Peyer's patch (tissue), 4 donors: ENCODE measurements at regions not wholly inside any gene's neighbourhood (a gene's known extent, or its start where the extent isn't known, plus 50 kb on each side); places are given as distances from the start of the nearest gene placed in this dataset.

Experiments used
- DNase-seq, 3 donors: peaks; one replicate each; pipeline ENCODE4 v3.0.0-alpha.2; 2017 to 2019
- H3K27ac ChIP-seq, 4 donors: fragments of 200-600 bp; sonication (generic); one replicate each; pipeline ENCODE4 v1.5.1; 2016 to 2019
- H3K27me3 ChIP-seq, 2 donors: fragments of 200-600 bp; sonication (generic); one replicate each; pipeline ENCODE4 v1.5.1; 2019
- H3K36me3 ChIP-seq, 3 donors: fragments of 200-600 bp; sonication (generic); one replicate each; pipeline ENCODE4 v1.5.1; 2016 to 2019
- H3K4me1 ChIP-seq, 4 donors: fragments of 200-600 bp; sonication (generic); one replicate each; pipeline ENCODE4 v1.5.1; 2016 to 2019
- H3K4me3 ChIP-seq, 4 donors: fragments of 200-600 bp; sonication (generic); 1 replicate in 3 of 4; 2 replicates in 1 of 4; pipeline ENCODE4 v1.5.1; 2016 to 2019; ENCODE audit warnings: mild to moderate bottlenecking in 1 of 4
- H3K9me3 ChIP-seq, 4 donors: fragments of 200-600 bp; sonication (generic); one replicate each; pipeline ENCODE4 v1.5.1; 2016 to 2019; ENCODE audit warnings: mild to moderate bottlenecking in 1 of 4
- CTCF ChIP-seq, 6 experiments: fragments of 450-650 bp in 4 of 6; fragments of 200-600 bp in 2 of 6; sonication (generic) in 1 of 6; IDR thresholded peaks; one replicate each; pipeline ENCODE4 v1.5.1; 2017 to 2019; ENCODE audit warnings: antibody characterized with exemption in 6 of 6, mild to moderate bottlenecking in 3 of 6, moderate library complexity in 1 of 6
- POLR2A ChIP-seq, 2 donors: fragments of 450-650 bp; IDR thresholded peaks; one replicate each; pipeline ENCODE4 v1.5.1; 2017; ENCODE audit warnings: antibody characterized with exemption in 2 of 2, mild to moderate bottlenecking in 2 of 2, moderate library complexity in 2 of 2

GRCh38 chr21:31399591-31399990 is 55.5 kb upstream of the TIAM1 start:
- Histone ChIP-seq H3K27me3 (no peaks in the 10 kb centered on the region), H3K9me3 (no peaks in the 10 kb centered on the region), H3K27ac (no peak overlapping the region), H3K36me3 (no peaks in the 10 kb centered on the region), H3K4me1 (peaks cover 0 to 6% (median 0%) of the 10 kb centered on the region in 4 donors), H3K4me3 (no peak overlapping the region)
- TF ChIP-seq POLR2A (IDR thresholded peaks at IDR 0.05) (no peak), CTCF (IDR thresholded peaks at IDR 0.05) (no peak)
- no peak for DNase-seq

GRCh38 chr21:31398574-31398973 is 54.5 kb upstream of the TIAM1 start:
- no peak for DNase-seq
- no peaks in the 10 kb centered on the region for H3K9me3 ChIP-seq
- H3K4me3 ChIP-seq: no peak overlapping the region
- no peak overlapping the region for H3K27ac ChIP-seq
- H3K27me3 ChIP-seq: no peaks in the 10 kb centered on the region
- no peak for TF ChIP-seq POLR2A (IDR thresholded peaks at IDR 0.05)
- peaks cover 0 to 6% (median 0%) of the 10 kb centered on the region in 4 donors for H3K4me1 ChIP-seq
- H3K36me3 ChIP-seq: no peaks in the 10 kb centered on the region

DNA sequence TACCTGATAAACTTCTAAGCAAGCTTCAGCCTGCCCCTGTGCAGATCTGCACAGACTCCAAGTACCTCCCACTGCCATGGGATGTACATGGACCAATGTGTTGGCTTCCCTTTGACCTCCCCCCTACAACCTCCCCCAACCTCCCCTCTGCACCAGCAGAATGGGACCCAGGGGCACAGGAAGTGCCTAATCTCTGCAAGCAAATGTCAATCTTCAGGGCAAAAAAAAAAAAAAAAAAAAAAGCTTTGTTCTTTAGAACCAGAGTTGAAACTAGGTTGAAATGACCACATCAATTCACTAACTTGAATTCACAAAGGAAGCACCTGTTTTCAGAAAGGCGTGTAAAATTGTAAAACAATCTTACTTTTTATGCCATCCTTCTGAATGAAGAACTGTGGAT is 53.9 kb upstream of the TIAM1 start:
- H3K27ac ChIP-seq: no peak overlapping the region
- H3K4me3 ChIP-seq: no peak overlapping the region
- no peak for DNase-seq
- H3K4me1 ChIP-seq: peaks cover 0 to 6% (median 0%) of the 10 kb centered on the region in 4 donors
- no peaks in the 10 kb centered on the region for H3K27me3 ChIP-seq
- no peaks in the 10 kb centered on the region for H3K36me3 ChIP-seq
- H3K9me3 ChIP-seq: no peaks in the 10 kb centered on the region
- TF ChIP-seq CTCF (IDR thresholded peaks at IDR 0.05) (no peak), POLR2A (IDR thresholded peaks at IDR 0.05) (no peak)

DNA sequence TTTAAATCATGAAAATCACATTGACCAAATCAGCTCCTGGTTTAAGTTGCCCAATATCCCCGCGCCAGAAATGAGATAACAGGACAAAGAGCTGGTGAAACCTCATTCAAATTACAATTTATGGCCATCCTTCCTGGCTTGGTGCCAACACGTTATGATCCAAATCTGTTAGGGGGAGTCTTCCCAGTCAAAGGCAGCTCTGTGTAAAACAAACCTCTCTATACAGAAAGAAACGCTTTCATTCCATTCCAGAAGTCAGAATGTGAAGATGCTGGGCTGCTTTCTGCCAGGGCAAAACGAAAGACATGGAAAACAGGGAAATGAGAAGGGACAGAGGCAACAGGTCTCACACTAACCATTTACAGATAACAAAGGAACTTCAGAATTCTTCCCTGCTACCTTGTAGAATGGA is 53.5 kb upstream of the TIAM1 start:
- DNase-seq: no peak
- no peak overlapping the region for H3K27ac ChIP-seq

GRCh38 chr21:31397030-31397429 is 53.0 kb upstream of the TIAM1 start:
- Histone ChIP-seq H3K27me3 (no peaks in the 10 kb centered on the region), H3K36me3 (no peaks in the 10 kb centered on the region), H3K4me1 (peaks cover 0 to 6% (median 0%) of the 10 kb centered on the region in 4 donors), H3K9me3 (no peaks in the 10 kb centered on the region), H3K27ac (no peak overlapping the region), H3K4me3 (no peak overlapping the region)
- no peak for DNase-seq
- TF ChIP-seq POLR2A (IDR thresholded peaks at IDR 0.05): no peak

More for the DNA sequence above, 53.5 kb upstream of the TIAM1 start:
- Histone ChIP-seq H3K27me3 (no peaks in the 10 kb centered on the region), H3K4me3 (no peak overlapping the region), H3K36me3 (no peaks in the 10 kb centered on the region), H3K9me3 (no peaks in the 10 kb centered on the region), H3K4me1 (peaks cover 0 to 6% (median 0%) of the 10 kb centered on the region in 4 donors)
- no peak for TF ChIP-seq POLR2A (IDR thresholded peaks at IDR 0.05)
- TF ChIP-seq CTCF (IDR thresholded peaks at IDR 0.05): no peak

GRCh38 chr21:31396399-31396798 is 52.3 kb upstream of the TIAM1 start:
- no peak for TF ChIP-seq CTCF (IDR thresholded peaks at IDR 0.05)
- no peak for TF ChIP-seq POLR2A (IDR thresholded peaks at IDR 0.05)
- Histone ChIP-seq H3K27me3 (no peaks in the 10 kb centered on the region), H3K36me3 (no peaks in the 10 kb centered on the region), H3K4me1 (peaks cover 0 to 6% (median 0%) of the 10 kb centered on the region in 4 donors), H3K27ac (no peak overlapping the region), H3K9me3 (no peaks in the 10 kb centered on the region), H3K4me3 (no peak overlapping the region)
- no peak for DNase-seq

DNA sequence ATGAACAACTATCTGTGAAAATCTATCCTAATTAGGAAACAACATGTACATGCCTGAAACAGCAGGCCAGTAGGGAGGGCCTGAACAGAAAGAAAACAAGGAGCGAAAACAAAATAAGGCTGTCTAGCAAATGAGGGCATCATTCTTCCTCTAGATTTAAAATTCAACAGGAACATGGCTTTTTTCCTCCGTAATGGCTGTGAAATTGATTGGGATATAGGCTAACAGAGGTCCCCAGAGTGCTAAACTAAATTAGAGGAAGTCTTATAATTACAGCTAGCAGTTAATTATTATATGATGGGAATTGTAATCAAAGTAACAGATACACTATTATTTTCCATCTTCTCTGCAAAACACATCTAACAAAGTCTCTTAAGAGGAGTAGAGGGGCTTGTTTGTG is 51.7 kb upstream of the TIAM1 start:
- no peaks in the 10 kb centered on the region for H3K9me3 ChIP-seq
- no peak overlapping the region for H3K27ac ChIP-seq
- TF ChIP-seq POLR2A (IDR thresholded peaks at IDR 0.05): no peak
- no peak for TF ChIP-seq CTCF (IDR thresholded peaks at IDR 0.05)
- no peaks in the 10 kb centered on the region for H3K27me3 ChIP-seq
- no peak overlapping the region for H3K4me3 ChIP-seq
- no peaks in the 10 kb centered on the region for H3K36me3 ChIP-seq
- H3K4me1 ChIP-seq: peaks cover 0 to 6% (median 0%) of the 10 kb centered on the region in 4 donors
- no peak for DNase-seq
